Panc1 (cell line): ENCODE measurements at regions not wholly inside any gene's neighbourhood (a gene's known extent, or its start where the extent isn't known, plus 50 kb on each side); places are given as distances from the start of the nearest gene placed in this dataset.
A peak's percentile ranks its signal among the peaks of the same experiment; 100 is the strongest.

Source experiments
- ATAC-seq: fragments of 200-7000 bp; cut with Tn5 transposase; 2 replicates; pipeline ENCODE4 v1.9.1; 2020; ENCODE audit warnings: mild to moderate bottlenecking, moderate library complexity
- BruUV-seq: library from RNA; stranded (reverse); fragments of 400-500 nt; replicated peaks from 2 replicates; lab custom pipeline; 2021; lab: Mats Ljungman, UMichigan
- CTCF ChIA-PET: fragments of 300-600 bp; sonication (Branson Sonifier 250); formaldehyde crosslinking; loops from one replicate; lab custom pipeline; 2022; ENCODE audit warnings: antibody characterized with exemption; lab: Charles Lee
- POLR2A ChIA-PET: fragments of 300-600 bp; sonication (Branson Sonifier 250); formaldehyde crosslinking; loops from one replicate; lab custom pipeline; 2022; ENCODE audit warnings: antibody characterized with exemption; lab: Charles Lee
- DNase-seq: peaks from one replicate; pipeline ENCODE4 v3.0.0-alpha.2; 2010; ENCODE audit warnings: low read depth, low spot score
- H3K27ac ChIP-seq: 2 replicates; pipeline ENCODE4 v1.5.1; 2011; ENCODE audit warnings: mild to moderate bottlenecking, low read length, inconsistent platforms
- H3K27me3 ChIP-seq: fragments of 200-500 bp; sonication (Bioruptor generic); 2 replicates; pipeline ENCODE4 v1.6.0; 2014; ENCODE audit warnings: low read length, inconsistent platforms; ENCODE audit not compliant: control insufficient read depth, insufficient read depth
- H3K36me3 ChIP-seq: fragments of 200-500 bp; sonication (Bioruptor generic); 2 replicates; pipeline ENCODE4 v1.5.1; 2014; ENCODE audit warnings: inconsistent platforms, mild to moderate bottlenecking, low read length, moderate library complexity; ENCODE audit not compliant: control insufficient read depth, insufficient read depth
- H3K4me1 ChIP-seq: 2 replicates; pipeline ENCODE4 v1.5.1; 2011; ENCODE audit warnings: inconsistent platforms, mild to moderate bottlenecking, low read length, moderate library complexity; ENCODE audit not compliant: control insufficient read depth, insufficient read depth
- H3K4me3 ChIP-seq, 2 experiments: 2 replicates each; pipeline ENCODE4 v1.5.1; 2011 to 2012; ENCODE audit warnings: low read depth in 2 of 2, low read length in 2 of 2, mild to moderate bottlenecking in 2 of 2, inconsistent platforms in 1 of 2, moderate library complexity in 1 of 2
- H3K9me3 ChIP-seq: fragments of 200-500 bp; sonication (Bioruptor generic); 2 replicates; pipeline ENCODE4 v1.5.1; 2014; ENCODE audit warnings: low read depth, mild to moderate bottlenecking, inconsistent platforms, low read length, moderate library complexity; ENCODE audit not compliant: control insufficient read depth, insufficient read depth
- POLR2AphosphoS5 ChIP-seq: IDR thresholded peaks from 2 replicates; pipeline ENCODE4 v1.6.1; 2012; ENCODE audit warnings: mild to moderate bottlenecking, low read depth, low read length, moderate library complexity
- SIN3A ChIP-seq: IDR thresholded peaks from 2 replicates; pipeline ENCODE4 v1.6.1; 2012; ENCODE audit warnings: low read depth, mild to moderate bottlenecking, low read length, moderate library complexity, borderline replicate concordance; ENCODE audit not compliant: insufficient read depth
- TCF7L2 ChIP-seq: IDR thresholded peaks from 2 replicates; pipeline ENCODE4 v1.6.1; 2011; ENCODE audit warnings: mild to moderate bottlenecking, low read depth, low read length, inconsistent platforms
- in situ Hi-C: cut with HindIII; loops from 2 replicates; pipeline ENCODE4 v1.10.0; 2016; ENCODE audit warnings: low sequenced_read_pairs, low pct_unique_long_range_greater_than_20kb
- intact Hi-C: fragments of 100-400 bp; cut with micrococcal nuclease; formaldehyde crosslinking; loops from one replicate; pipeline ENCODE4 v1.10.0; 2022; ENCODE audit not compliant: unreplicated experiment
- TF ChIP-seq, protein P1 (sequence below): fragments of 450-650 bp; IDR thresholded peaks from 2 replicates; pipeline ENCODE4 v1.5.1; 2017; ENCODE audit warnings: mild to moderate bottlenecking
- TF ChIP-seq, protein P2 (sequence below), 2 experiments: IDR thresholded peaks; 2 replicates each; pipeline ENCODE4 v1.6.1; 2011 to 2012; ENCODE audit warnings: low read depth in 2 of 2, control low read depth in 1 of 2, low read length in 1 of 2, mild to moderate bottlenecking in 1 of 2, moderate library complexity in 1 of 2; ENCODE audit not compliant: insufficient read depth in 1 of 2

- no peak for ATAC-seq
- DNase-seq: no peak
- in situ Hi-C loops (no loop called here), intact Hi-C loops (no loop called here)
- no peak for TF ChIP-seq SIN3A
- TF ChIP-seq, protein P1, sequence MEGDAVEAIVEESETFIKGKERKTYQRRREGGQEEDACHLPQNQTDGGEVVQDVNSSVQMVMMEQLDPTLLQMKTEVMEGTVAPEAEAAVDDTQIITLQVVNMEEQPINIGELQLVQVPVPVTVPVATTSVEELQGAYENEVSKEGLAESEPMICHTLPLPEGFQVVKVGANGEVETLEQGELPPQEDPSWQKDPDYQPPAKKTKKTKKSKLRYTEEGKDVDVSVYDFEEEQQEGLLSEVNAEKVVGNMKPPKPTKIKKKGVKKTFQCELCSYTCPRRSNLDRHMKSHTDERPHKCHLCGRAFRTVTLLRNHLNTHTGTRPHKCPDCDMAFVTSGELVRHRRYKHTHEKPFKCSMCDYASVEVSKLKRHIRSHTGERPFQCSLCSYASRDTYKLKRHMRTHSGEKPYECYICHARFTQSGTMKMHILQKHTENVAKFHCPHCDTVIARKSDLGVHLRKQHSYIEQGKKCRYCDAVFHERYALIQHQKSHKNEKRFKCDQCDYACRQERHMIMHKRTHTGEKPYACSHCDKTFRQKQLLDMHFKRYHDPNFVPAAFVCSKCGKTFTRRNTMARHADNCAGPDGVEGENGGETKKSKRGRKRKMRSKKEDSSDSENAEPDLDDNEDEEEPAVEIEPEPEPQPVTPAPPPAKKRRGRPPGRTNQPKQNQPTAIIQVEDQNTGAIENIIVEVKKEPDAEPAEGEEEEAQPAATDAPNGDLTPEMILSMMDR: no peak
- no peak for TF ChIP-seq POLR2AphosphoS5
- no peak for TF ChIP-seq TCF7L2
- no peak overlapping the region for H3K27ac ChIP-seq
- POLR2A ChIA-PET: interaction anchor here (0.6 kb wide), 1 partner anchor 52 kb away, joined by 3 read pairs; no protein-coding TSS in a partner anchor
- BruUV-seq: no TSS peak
- no peaks in the 10 kb centered on the region for H3K4me1 ChIP-seq
- CTCF ChIA-PET: interaction anchor here (0.5 kb wide), 1 partner anchor 18 kb away, joined by 3 read pairs; no protein-coding TSS in a partner anchor
- H3K4me3 ChIP-seq: no peak overlapping the region
- peaks cover 19% of the 10 kb centered on the region; the same call in 1 of the 2 replicates for H3K27me3 ChIP-seq
- no peaks in the 10 kb centered on the region for H3K9me3 ChIP-seq
- no peaks in the 10 kb centered on the region for H3K36me3 ChIP-seq
Measured at GRCh38 chr6:111973927-111974639, 79.8 kb upstream of the CCN6 start.

GRCh38 chr6:111975466-111975865 is 78.4 kb upstream of the CCN6 start:
- Histone ChIP-seq H3K36me3 (no peaks in the 10 kb centered on the region), H3K27me3 (peaks cover 15% of the 10 kb centered on the region; the same call in 1 of the 2 replicates), H3K4me3 (no peak overlapping the region), H3K27ac (no peak overlapping the region), H3K9me3 (no peaks in the 10 kb centered on the region), H3K4me1 (no peaks in the 10 kb centered on the region)
- intact Hi-C loops (no loop called here), in situ Hi-C loops (no loop called here)
- no peak for DNase-seq
- 0 out of 2 replicates have a peak, but pooled peaks have one; percentile 41 for TF ChIP-seq TCF7L2
- TF ChIP-seq SIN3A: no peak
- POLR2A ChIA-PET: no interaction called here
- BruUV-seq: no TSS peak
- CTCF ChIA-PET: no interaction called here
- no peak for ATAC-seq

GRCh38 chr6:111976139-111976538 is 77.8 kb upstream of the CCN6 start:
- no peak overlapping the region for H3K4me3 ChIP-seq
- ChIA-PET CTCF (no interaction called here), POLR2A (no interaction called here)
- peaks cover 15% of the 10 kb centered on the region for H3K27me3 ChIP-seq
- in situ Hi-C loops (no loop called here), intact Hi-C loops (no loop called here)
- TF ChIP-seq, protein P1: no peak
- TF ChIP-seq, protein P2, sequence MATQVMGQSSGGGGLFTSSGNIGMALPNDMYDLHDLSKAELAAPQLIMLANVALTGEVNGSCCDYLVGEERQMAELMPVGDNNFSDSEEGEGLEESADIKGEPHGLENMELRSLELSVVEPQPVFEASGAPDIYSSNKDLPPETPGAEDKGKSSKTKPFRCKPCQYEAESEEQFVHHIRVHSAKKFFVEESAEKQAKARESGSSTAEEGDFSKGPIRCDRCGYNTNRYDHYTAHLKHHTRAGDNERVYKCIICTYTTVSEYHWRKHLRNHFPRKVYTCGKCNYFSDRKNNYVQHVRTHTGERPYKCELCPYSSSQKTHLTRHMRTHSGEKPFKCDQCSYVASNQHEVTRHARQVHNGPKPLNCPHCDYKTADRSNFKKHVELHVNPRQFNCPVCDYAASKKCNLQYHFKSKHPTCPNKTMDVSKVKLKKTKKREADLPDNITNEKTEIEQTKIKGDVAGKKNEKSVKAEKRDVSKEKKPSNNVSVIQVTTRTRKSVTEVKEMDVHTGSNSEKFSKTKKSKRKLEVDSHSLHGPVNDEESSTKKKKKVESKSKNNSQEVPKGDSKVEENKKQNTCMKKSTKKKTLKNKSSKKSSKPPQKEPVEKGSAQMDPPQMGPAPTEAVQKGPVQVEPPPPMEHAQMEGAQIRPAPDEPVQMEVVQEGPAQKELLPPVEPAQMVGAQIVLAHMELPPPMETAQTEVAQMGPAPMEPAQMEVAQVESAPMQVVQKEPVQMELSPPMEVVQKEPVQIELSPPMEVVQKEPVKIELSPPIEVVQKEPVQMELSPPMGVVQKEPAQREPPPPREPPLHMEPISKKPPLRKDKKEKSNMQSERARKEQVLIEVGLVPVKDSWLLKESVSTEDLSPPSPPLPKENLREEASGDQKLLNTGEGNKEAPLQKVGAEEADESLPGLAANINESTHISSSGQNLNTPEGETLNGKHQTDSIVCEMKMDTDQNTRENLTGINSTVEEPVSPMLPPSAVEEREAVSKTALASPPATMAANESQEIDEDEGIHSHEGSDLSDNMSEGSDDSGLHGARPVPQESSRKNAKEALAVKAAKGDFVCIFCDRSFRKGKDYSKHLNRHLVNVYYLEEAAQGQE (IDR thresholded peaks at IDR 0.05; ENCODE audit: insufficient read depth in 1 of 2, low read depth in 2 of 2, low read length in 1 of 2): no peak
- no peak for TF ChIP-seq TCF7L2
- TF ChIP-seq SIN3A: no peak
- TF ChIP-seq POLR2AphosphoS5: no peak
- H3K9me3 ChIP-seq: no peaks in the 10 kb centered on the region
- H3K4me1 ChIP-seq: no peaks in the 10 kb centered on the region
- ATAC-seq (no peak), DNase-seq (no peak)
- H3K36me3 ChIP-seq: no peaks in the 10 kb centered on the region
- no TSS peak for BruUV-seq
- no peak overlapping the region for H3K27ac ChIP-seq
